ENCODE measurements at regions not wholly inside any gene's neighbourhood (a gene's known extent, or its start where the extent isn't known, plus 50 kb on each side); places are given as distances from the start of the nearest gene placed in this dataset.

DNA sequence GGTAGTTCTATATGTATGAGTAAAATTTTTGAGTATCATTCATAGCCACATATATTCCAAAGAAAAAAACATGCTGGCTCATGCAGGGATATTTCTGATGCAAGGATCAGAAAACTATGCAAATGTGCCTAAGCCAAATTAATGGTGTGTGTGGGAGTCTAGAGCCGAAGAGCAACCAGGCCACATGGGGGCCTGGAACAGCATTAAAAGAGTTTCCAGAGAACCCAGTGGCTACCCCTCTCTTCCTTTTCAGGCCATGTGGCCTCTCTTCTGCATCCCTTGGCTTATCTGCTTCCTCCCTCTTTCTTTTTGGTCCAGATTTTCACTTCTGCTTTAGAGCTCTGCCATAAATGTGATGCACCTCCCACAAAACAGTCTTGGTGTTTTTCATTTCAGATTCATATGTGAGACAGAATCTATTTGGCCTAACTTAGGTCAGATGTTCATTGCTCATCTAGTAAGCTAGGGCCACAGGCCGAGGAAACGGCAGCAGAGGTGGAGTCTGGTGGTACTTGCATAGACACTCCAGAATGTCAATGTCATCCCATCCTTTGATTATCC, 300.0 kb downstream of the SH3GL2 start:
- TF ChIP-seq NFYB (IDR thresholded peaks at IDR 0.05; ENCODE audit: extremely low read depth, insufficient read length) (no peak), MAFK (IDR thresholded peaks at IDR 0.05; ENCODE audit: low read length) (no peak), SAP30 (IDR thresholded peaks at IDR 0.05; ENCODE audit: borderline replicate concordance, insufficient read depth, low read depth, low read length, poor library complexity, severe bottlenecking) (no peak), RFX5 (IDR thresholded peaks at IDR 0.05; ENCODE audit: low read depth, low read length) (no peak)
- TF ChIP-seq, protein P1, sequence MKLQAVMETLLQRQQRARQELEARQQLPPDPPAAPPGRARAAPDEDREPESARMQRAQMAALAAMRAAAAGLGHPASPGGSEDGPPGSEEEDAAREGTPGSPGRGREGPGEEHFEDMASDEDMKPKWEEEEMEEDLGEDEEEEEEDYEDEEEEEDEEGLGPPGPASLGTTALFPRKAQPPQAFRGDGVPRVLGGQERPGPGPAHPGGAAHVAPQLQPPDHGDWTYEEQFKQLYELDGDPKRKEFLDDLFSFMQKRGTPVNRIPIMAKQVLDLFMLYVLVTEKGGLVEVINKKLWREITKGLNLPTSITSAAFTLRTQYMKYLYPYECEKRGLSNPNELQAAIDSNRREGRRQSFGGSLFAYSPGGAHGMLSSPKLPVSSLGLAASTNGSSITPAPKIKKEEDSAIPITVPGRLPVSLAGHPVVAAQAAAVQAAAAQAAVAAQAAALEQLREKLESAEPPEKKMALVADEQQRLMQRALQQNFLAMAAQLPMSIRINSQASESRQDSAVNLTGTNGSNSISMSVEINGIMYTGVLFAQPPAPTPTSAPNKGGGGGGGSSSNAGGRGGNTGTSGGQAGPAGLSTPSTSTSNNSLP (IDR thresholded peaks at IDR 0.05; ENCODE audit: borderline replicate concordance, low read depth, low read length) = no peak
- TF ChIP-seq, protein P2, sequence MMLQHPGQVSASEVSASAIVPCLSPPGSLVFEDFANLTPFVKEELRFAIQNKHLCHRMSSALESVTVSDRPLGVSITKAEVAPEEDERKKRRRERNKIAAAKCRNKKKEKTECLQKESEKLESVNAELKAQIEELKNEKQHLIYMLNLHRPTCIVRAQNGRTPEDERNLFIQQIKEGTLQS (IDR thresholded peaks at IDR 0.05) = no peak
- TF ChIP-seq, protein P2 (CRISPR knock-in tag; conservative IDR thresholded peaks at IDR 0.05) = no peak

Measured in K562 (cell line).